Neural cell (in vitro differentiated cells): ENCODE measurements at regions not wholly inside any gene's neighbourhood (a gene's known extent, or its start where the extent isn't known, plus 50 kb on each side); places are given as distances from the start of the nearest gene placed in this dataset.

Experiments
- H2AFZ ChIP-seq: fragments of 200-600, 300-800 bp; sonication (generic), shearing (Covaris generic); 2 replicates; pipeline ENCODE4 v1.6.0; 2014; ENCODE audit warnings: low read depth, mild to moderate bottlenecking, antibody characterized with exemption, low read length, moderate library complexity
- H3F3A ChIP-seq: fragments of 200-600 bp; shearing (Covaris generic); 2 replicates; pipeline ENCODE4 v1.6.1; 2016; ENCODE audit warnings: mild to moderate bottlenecking, moderate library complexity, mixed read lengths, antibody characterized with exemption, low read length; ENCODE audit not compliant: insufficient read depth, poor library complexity, severe bottlenecking
- H3K27ac ChIP-seq: fragments of 200-600, 300-800 bp; sonication (generic), shearing (Covaris generic); 2 replicates; pipeline ENCODE4 v1.5.1; 2014; ENCODE audit warnings: mild to moderate bottlenecking, low read length, moderate library complexity
- H3K27me3 ChIP-seq: fragments of 300-800, 200-600 bp; sonication (generic), shearing (Covaris generic); 2 replicates; pipeline ENCODE4 v1.6.0; 2014; ENCODE audit warnings: mild to moderate bottlenecking, low read depth, low read length, moderate library complexity; ENCODE audit not compliant: insufficient read depth
- H3K36me3 ChIP-seq: fragments of 300-800, 200-600 bp; sonication (generic), shearing (Covaris generic); 2 replicates; pipeline ENCODE4 v1.5.1; 2014; ENCODE audit warnings: mild to moderate bottlenecking, antibody characterized with exemption, low read length, moderate library complexity; ENCODE audit not compliant: insufficient read depth
- H3K4me2 ChIP-seq: fragments of 300-800, 200-600 bp; sonication (generic), shearing (Covaris generic); 2 replicates; pipeline ENCODE4 v1.6.0; 2014; ENCODE audit warnings: mild to moderate bottlenecking, low read length
- H3K4me3 ChIP-seq: fragments of 300-800, 200-600 bp; sonication (generic), shearing (Covaris generic); 2 replicates; pipeline ENCODE4 v1.5.1; 2014; ENCODE audit warnings: mild to moderate bottlenecking, low read length, moderate library complexity
- H3K79me2 ChIP-seq: fragments of 200-600 bp; shearing (Covaris generic); replicated peaks from 2 replicates; pipeline ENCODE4 v1.6.0; 2014; ENCODE audit warnings: mild to moderate bottlenecking, low read length, moderate library complexity; ENCODE audit not compliant: insufficient read depth
- H3K9ac ChIP-seq: fragments of 300-800, 200-600 bp; sonication (generic), shearing (Covaris generic); 2 replicates; pipeline ENCODE4 v1.6.1; 2016; ENCODE audit warnings: mild to moderate bottlenecking, low read length, mixed read lengths
- H3K9me2 ChIP-seq: fragments of 200-600 bp; shearing (Covaris generic); 2 replicates; pipeline ENCODE4 v1.6.1; 2016; ENCODE audit warnings: mild to moderate bottlenecking, low read length, mixed read lengths; ENCODE audit not compliant: insufficient read depth
- H3K9me3 ChIP-seq: fragments of 200-600, 300-800 bp; sonication (generic), shearing (Covaris generic); 2 replicates; pipeline ENCODE4 v1.6.1; 2016; ENCODE audit warnings: mild to moderate bottlenecking, mixed run types, low read length, moderate library complexity, mixed read lengths
- H4K20me1 ChIP-seq: fragments of 200-600 bp; shearing (Covaris generic); 2 replicates; pipeline ENCODE4 v1.6.1; 2016; ENCODE audit warnings: mild to moderate bottlenecking, mixed run types; ENCODE audit not compliant: insufficient read depth
- EP300 ChIP-seq: fragments of 450-650 bp; conservative IDR thresholded peaks from 2 replicates; pipeline ENCODE4 v1.6.1; 2014; ENCODE audit warnings: antibody characterized with exemption, mild to moderate bottlenecking, moderate library complexity; ENCODE audit not compliant: poor library complexity, severe bottlenecking
- EZH2 ChIP-seq: fragments of 200-600, 300-800 bp; shearing (Covaris generic), sonication (generic); IDR thresholded peaks from 2 replicates; pipeline ENCODE4 v1.6.1; 2014; ENCODE audit warnings: antibody characterized with exemption, low read length, borderline replicate concordance, mild to moderate bottlenecking; ENCODE audit not compliant: insufficient read depth, poor library complexity, severe bottlenecking
- MXI1 ChIP-seq: fragments of 450-650 bp; conservative IDR thresholded peaks from 2 replicates; pipeline ENCODE4 v1.6.1; 2014; ENCODE audit warnings: antibody characterized with exemption, mild to moderate bottlenecking; ENCODE audit not compliant: poor library complexity, severe bottlenecking
- POLR2AphosphoS5 ChIP-seq: IDR thresholded peaks from 2 replicates; pipeline ENCODE4 v1.6.1; 2012
- RAD21 ChIP-seq: fragments of 450-650 bp; conservative IDR thresholded peaks from 2 replicates; pipeline ENCODE4 v1.6.1; 2014; ENCODE audit warnings: antibody characterized with exemption, mild to moderate bottlenecking, moderate library complexity
- SMC3 ChIP-seq: fragments of 450-650 bp; conservative IDR thresholded peaks from 2 replicates; pipeline ENCODE4 v1.6.1; 2014; ENCODE audit warnings: antibody characterized with exemption, mild to moderate bottlenecking, moderate library complexity; ENCODE audit not compliant: poor library complexity
- TAF1 ChIP-seq: IDR thresholded peaks from 2 replicates; pipeline ENCODE4 v1.6.1; 2012; ENCODE audit warnings: low read depth
- TF ChIP-seq, protein P1 (sequence below): fragments of 450-650 bp; IDR thresholded peaks from 2 replicates; pipeline ENCODE4 v1.5.1; 2014; ENCODE audit warnings: antibody characterized with exemption, mild to moderate bottlenecking, moderate library complexity; ENCODE audit not compliant: poor library complexity, severe bottlenecking
- TF ChIP-seq, protein P2 (sequence below): IDR thresholded peaks from 2 replicates; pipeline ENCODE4 v1.6.1; 2012; ENCODE audit warnings: borderline replicate concordance

DNA sequence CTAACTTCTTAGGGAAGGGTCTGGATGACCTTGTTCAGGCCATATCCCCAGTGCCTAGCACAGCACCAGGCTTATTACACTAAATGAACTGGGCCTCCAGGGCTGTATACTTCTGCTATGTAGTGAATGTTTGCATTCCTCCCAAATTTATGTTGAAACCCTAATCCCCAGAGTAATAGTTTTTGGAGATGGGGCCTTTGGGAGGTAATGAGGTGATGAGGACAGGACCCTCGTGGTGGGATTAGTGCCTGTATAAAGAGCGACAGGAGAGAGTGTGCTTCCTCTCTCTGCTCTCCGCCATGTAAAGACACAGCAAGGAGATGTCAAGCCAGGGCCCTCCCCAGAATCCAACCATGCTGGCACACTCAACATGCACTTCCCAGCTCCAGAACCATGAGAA is 148.3 kb downstream of the SEC61B start:
- Histone ChIP-seq H3K36me3 (no peaks in the 10 kb centered on the region), H3K27ac (no peak overlapping the region), H2AFZ (no peak overlapping the region), H4K20me1 (no peaks in the 10 kb centered on the region), H3K79me2 (no peaks in the 10 kb centered on the region), H3K9me2 (no peaks in the 10 kb centered on the region), H3K9me3 (no peaks in the 10 kb centered on the region), H3K4me2 (no peak overlapping the region), H3K27me3 (no peaks in the 10 kb centered on the region), H3K9ac (no peak overlapping the region), H3K4me3 (no peak overlapping the region), H3F3A (no peaks in the 10 kb centered on the region)
- no peak for TF ChIP-seq RAD21
- no peak for TF ChIP-seq EP300
- TF ChIP-seq, protein P1, sequence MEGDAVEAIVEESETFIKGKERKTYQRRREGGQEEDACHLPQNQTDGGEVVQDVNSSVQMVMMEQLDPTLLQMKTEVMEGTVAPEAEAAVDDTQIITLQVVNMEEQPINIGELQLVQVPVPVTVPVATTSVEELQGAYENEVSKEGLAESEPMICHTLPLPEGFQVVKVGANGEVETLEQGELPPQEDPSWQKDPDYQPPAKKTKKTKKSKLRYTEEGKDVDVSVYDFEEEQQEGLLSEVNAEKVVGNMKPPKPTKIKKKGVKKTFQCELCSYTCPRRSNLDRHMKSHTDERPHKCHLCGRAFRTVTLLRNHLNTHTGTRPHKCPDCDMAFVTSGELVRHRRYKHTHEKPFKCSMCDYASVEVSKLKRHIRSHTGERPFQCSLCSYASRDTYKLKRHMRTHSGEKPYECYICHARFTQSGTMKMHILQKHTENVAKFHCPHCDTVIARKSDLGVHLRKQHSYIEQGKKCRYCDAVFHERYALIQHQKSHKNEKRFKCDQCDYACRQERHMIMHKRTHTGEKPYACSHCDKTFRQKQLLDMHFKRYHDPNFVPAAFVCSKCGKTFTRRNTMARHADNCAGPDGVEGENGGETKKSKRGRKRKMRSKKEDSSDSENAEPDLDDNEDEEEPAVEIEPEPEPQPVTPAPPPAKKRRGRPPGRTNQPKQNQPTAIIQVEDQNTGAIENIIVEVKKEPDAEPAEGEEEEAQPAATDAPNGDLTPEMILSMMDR = no peak
- no peak for TF ChIP-seq TAF1
- TF ChIP-seq EZH2 = no peak
- no peak for TF ChIP-seq POLR2AphosphoS5
- TF ChIP-seq, protein P2, sequence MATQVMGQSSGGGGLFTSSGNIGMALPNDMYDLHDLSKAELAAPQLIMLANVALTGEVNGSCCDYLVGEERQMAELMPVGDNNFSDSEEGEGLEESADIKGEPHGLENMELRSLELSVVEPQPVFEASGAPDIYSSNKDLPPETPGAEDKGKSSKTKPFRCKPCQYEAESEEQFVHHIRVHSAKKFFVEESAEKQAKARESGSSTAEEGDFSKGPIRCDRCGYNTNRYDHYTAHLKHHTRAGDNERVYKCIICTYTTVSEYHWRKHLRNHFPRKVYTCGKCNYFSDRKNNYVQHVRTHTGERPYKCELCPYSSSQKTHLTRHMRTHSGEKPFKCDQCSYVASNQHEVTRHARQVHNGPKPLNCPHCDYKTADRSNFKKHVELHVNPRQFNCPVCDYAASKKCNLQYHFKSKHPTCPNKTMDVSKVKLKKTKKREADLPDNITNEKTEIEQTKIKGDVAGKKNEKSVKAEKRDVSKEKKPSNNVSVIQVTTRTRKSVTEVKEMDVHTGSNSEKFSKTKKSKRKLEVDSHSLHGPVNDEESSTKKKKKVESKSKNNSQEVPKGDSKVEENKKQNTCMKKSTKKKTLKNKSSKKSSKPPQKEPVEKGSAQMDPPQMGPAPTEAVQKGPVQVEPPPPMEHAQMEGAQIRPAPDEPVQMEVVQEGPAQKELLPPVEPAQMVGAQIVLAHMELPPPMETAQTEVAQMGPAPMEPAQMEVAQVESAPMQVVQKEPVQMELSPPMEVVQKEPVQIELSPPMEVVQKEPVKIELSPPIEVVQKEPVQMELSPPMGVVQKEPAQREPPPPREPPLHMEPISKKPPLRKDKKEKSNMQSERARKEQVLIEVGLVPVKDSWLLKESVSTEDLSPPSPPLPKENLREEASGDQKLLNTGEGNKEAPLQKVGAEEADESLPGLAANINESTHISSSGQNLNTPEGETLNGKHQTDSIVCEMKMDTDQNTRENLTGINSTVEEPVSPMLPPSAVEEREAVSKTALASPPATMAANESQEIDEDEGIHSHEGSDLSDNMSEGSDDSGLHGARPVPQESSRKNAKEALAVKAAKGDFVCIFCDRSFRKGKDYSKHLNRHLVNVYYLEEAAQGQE = no peak
- no peak for TF ChIP-seq SMC3
- TF ChIP-seq MXI1 = no peak

DNA sequence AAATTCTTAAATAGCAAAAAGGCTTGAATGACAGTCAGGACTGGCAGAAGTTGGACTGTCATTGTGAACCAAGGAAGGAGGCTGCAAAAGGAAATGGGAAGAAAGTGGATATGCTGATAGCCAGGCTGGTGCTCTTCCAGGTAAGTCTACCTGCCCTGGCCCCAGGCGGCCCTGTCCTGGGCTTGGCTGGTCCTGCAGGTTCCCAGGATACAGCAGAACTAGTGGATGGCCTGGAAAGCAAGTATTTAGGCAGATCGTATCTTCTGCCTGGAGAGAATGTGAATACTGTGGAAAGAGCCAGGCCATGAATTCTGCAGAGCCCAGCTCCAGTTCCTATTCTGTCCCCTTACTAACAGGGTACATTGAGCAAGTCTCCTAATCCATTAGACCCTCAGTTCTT is 149.3 kb downstream of the SEC61B start:
- Histone ChIP-seq H2AFZ (no peak overlapping the region), H3K27me3 (no peaks in the 10 kb centered on the region), H3K9ac (no peak overlapping the region), H3K9me2 (no peaks in the 10 kb centered on the region), H3K4me3 (no peak overlapping the region), H3K9me3 (no peaks in the 10 kb centered on the region), H3K4me2 (no peak overlapping the region), H4K20me1 (no peaks in the 10 kb centered on the region), H3K27ac (no peak overlapping the region), H3F3A (no peaks in the 10 kb centered on the region), H3K79me2 (no peaks in the 10 kb centered on the region), H3K36me3 (no peaks in the 10 kb centered on the region)
- TF ChIP-seq, protein P1 = no peak
- TF ChIP-seq POLR2AphosphoS5 = no peak
- no peak for TF ChIP-seq SMC3
- no peak for TF ChIP-seq TAF1
- no peak for TF ChIP-seq RAD21
- TF ChIP-seq EP300 = no peak
- no peak for TF ChIP-seq MXI1
